Right lobe of liver (tissue), 6 donors: ENCODE measurements at regions not wholly inside any gene's neighbourhood (a gene's known extent, or its start where the extent isn't known, plus 50 kb on each side); places are given as distances from the start of the nearest gene placed in this dataset.
"Not testable (repeated sequence)": the region's sequence is repeated elsewhere in the genome, so short reads cannot be mapped to it uniquely, and the experiment has no call there.

Source experiments
- ATAC-seq, 4 donors: fragments of 200-7000 bp; cut with Tn5 transposase; one replicate each; pipeline ENCODE4 v1.9.1; 2020; ENCODE audit warnings: mild to moderate bottlenecking in 4 of 4, moderate library complexity in 4 of 4
- DNase-seq, 3 donors: peaks; one replicate each; pipeline ENCODE4 v3.0.0-alpha.2; 2020
- H3K27ac ChIP-seq, 3 donors: fragments of 200-600 bp; one replicate each; pipeline ENCODE4 v1.8.0; 2022
- H3K27me3 ChIP-seq, 2 donors: fragments of 200-600 bp; one replicate each; pipeline ENCODE4 v1.8.0; 2022
- H3K36me3 ChIP-seq, 4 donors: fragments of 200-600 bp; sonication (generic) in 1 of 4; one replicate each; pipeline versions ENCODE4 v1.5.1 to v1.8.0; 2017 to 2022; ENCODE audit warnings: control low read depth in 1 of 4
- H3K4me1 ChIP-seq, 4 donors: fragments of 200-600 bp; sonication (generic) in 1 of 4; one replicate each; pipeline versions ENCODE4 v1.5.1 to v1.8.0; 2017 to 2022; ENCODE audit warnings: control low read depth in 1 of 4
- H3K4me3 ChIP-seq, 3 donors: fragments of 200-600 bp; one replicate each; pipeline ENCODE4 v1.8.0; 2022
- H3K9me3 ChIP-seq, 4 donors: fragments of 200-600 bp; sonication (generic) in 1 of 4; one replicate each; pipeline versions ENCODE4 v1.5.1 to v1.8.0; 2017 to 2022; ENCODE audit warnings: control low read depth in 1 of 4
- CTCF ChIP-seq, 4 donors: fragments of 200-600 bp in 3 of 4; fragments of 450-650 bp in 1 of 4; IDR thresholded peaks; one replicate each; pipeline versions ENCODE4 v1.5.1 to v1.8.0; 2016 to 2022; ENCODE audit warnings: antibody characterized with exemption in 4 of 4, mild to moderate bottlenecking in 2 of 4
- POLR2A ChIP-seq: fragments of 450-650 bp; IDR thresholded peaks from one replicate; pipeline ENCODE4 v1.6.1; 2017; ENCODE audit warnings: antibody characterized with exemption, mild to moderate bottlenecking
- WGBS: methylation state at CpG from one replicate; pipeline ENCODE4 v1.1.6; 2018; ENCODE audit warnings: low coverage, low lambda C conversion rate; ENCODE audit not compliant: insufficient coverage; ENCODE audit errors: missing lambda C conversion rate; 5-methylcytosine and 5-hydroxymethylcytosine counted together
- intact Hi-C, 2 donors: fragments of 100-400 bp; cut with DNase I; formaldehyde crosslinking; loops; one replicate each; pipeline versions ENCODE4 v1.11.2 to v1.14.1; 2022
- donor health status: DM: no; HTN: yes; CAD: no.
- donor health status: DM: no; HTN: no; CAD: no.
- donor health status: DM: no; HTN: no; CAD: no.
- donor health status: DM: no; HTN: yes; CAD: no.
- donor health status: DM: no; HTN: yes; CAD: no.

- Histone ChIP-seq H3K36me3 (no peaks in the 10 kb centered on the region), H3K9me3 (no peaks in the 10 kb centered on the region), H3K27me3 (no peaks in the 10 kb centered on the region), H3K4me3 (no peak overlapping the region), H3K4me1 (no peaks in the 10 kb centered on the region), H3K27ac (no peak overlapping the region)
- DNase-seq (no peak), ATAC-seq (no peak)
- WGBS = 95% methylated on average over 2 of the region's 2 CpGs
- no peak for TF ChIP-seq CTCF (IDR thresholded peaks at IDR 0.05)
- no peak for TF ChIP-seq POLR2A
- intact Hi-C loops = no loop called here
Measured at GRCh38 chr10:76769161-76769560, 868.4 kb downstream of the KCNMA1 start.

- Histone ChIP-seq H3K9me3 (no peaks in the 10 kb centered on the region), H3K4me1 (no peaks in the 10 kb centered on the region), H3K36me3 (no peaks in the 10 kb centered on the region), H3K27me3 (no peaks in the 10 kb centered on the region), H3K27ac (no peak overlapping the region), H3K4me3 (no peak overlapping the region)
- 44% methylated on average over 6 of the region's 7 CpGs for WGBS
- intact Hi-C loops = no loop called here
- TF ChIP-seq POLR2A = no peak
- no peak for TF ChIP-seq CTCF (IDR thresholded peaks at IDR 0.05)
- DNase-seq (no peak), ATAC-seq (no peak)
Measured at GRCh38 chr10:76766682-76767081, 870.9 kb downstream of the KCNMA1 start.

- H3K9me3 ChIP-seq, H3K27ac ChIP-seq, H3K27me3 ChIP-seq, ATAC-seq, H3K36me3 ChIP-seq, H3K4me3 ChIP-seq, DNase-seq, intact Hi-C loops, H3K4me1 ChIP-seq: not testable (repeated sequence)
- 41% methylated on average over 3 of the region's 3 CpGs for WGBS
Measured at GRCh38 chr10:76764921-76765320, 872.7 kb downstream of the KCNMA1 start.

GRCh38 chr10:76764177-76764576 is 873.4 kb downstream of the KCNMA1 start:
- ATAC-seq = no peak
- intact Hi-C loops = no loop called here
- WGBS = 71% methylated on average over 3 of the region's 3 CpGs

GRCh38 chr10:76763376-76763775 is 874.2 kb downstream of the KCNMA1 start:
- Histone ChIP-seq H3K36me3 (no peaks in the 10 kb centered on the region), H3K4me3 (no peak overlapping the region), H3K27ac (no peak overlapping the region), H3K9me3 (no peaks in the 10 kb centered on the region), H3K27me3 (no peaks in the 10 kb centered on the region), H3K4me1 (no peaks in the 10 kb centered on the region)
- DNase-seq (no peak), ATAC-seq (no peak)
- 69% methylated on average over 1 of the region's 1 CpG for WGBS
- intact Hi-C loops = no loop called here
- TF ChIP-seq CTCF (IDR thresholded peaks at IDR 0.05) (no peak), POLR2A (no peak)

More at GRCh38 chr10:76764177-76764576, 873.4 kb downstream of the KCNMA1 start:
- Histone ChIP-seq H3K4me3 (no peak overlapping the region), H3K27ac (no peak overlapping the region), H3K9me3 (no peaks in the 10 kb centered on the region), H3K4me1 (no peaks in the 10 kb centered on the region), H3K36me3 (no peaks in the 10 kb centered on the region), H3K27me3 (no peaks in the 10 kb centered on the region)
- TF ChIP-seq CTCF (IDR thresholded peaks at IDR 0.05) = no peak
- no peak for TF ChIP-seq POLR2A
- DNase-seq = no peak
